ENCODE measurements at regions not wholly inside any gene's neighbourhood (a gene's known extent, or its start where the extent isn't known, plus 50 kb on each side); places are given as distances from the start of the nearest gene placed in this dataset.

DNA sequence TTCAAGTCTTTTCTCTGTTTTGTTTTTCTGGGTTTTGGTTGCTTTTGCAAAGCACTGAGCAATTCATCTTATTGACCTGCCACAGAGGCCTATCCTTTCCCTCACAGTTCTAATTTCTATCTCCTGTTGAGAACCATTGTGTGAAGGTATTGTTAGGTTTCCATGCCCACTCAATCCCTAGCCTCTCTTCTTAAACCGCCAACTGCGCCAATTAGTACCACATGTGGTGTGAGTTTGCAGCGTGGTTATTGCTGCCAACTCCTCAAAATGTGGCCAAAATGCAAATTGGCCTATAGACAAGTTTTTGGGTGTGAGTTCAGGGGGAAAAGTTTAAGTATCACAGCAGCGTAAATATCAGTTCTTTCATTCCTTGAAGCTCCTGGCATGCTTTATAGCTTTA lies 232.6 kb downstream of the FLRT2 start:
- TF ChIP-seq CEBPB (IDR thresholded peaks at IDR 0.05; ENCODE audit: borderline replicate concordance in 1 of 2, low read depth in 2 of 2, low read length in 2 of 2): no peak
- no peak for TF ChIP-seq CHD4 (IDR thresholded peaks at IDR 0.05)
- TF ChIP-seq, protein P1, sequence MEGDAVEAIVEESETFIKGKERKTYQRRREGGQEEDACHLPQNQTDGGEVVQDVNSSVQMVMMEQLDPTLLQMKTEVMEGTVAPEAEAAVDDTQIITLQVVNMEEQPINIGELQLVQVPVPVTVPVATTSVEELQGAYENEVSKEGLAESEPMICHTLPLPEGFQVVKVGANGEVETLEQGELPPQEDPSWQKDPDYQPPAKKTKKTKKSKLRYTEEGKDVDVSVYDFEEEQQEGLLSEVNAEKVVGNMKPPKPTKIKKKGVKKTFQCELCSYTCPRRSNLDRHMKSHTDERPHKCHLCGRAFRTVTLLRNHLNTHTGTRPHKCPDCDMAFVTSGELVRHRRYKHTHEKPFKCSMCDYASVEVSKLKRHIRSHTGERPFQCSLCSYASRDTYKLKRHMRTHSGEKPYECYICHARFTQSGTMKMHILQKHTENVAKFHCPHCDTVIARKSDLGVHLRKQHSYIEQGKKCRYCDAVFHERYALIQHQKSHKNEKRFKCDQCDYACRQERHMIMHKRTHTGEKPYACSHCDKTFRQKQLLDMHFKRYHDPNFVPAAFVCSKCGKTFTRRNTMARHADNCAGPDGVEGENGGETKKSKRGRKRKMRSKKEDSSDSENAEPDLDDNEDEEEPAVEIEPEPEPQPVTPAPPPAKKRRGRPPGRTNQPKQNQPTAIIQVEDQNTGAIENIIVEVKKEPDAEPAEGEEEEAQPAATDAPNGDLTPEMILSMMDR (IDR thresholded peaks at IDR 0.05 in 2 of 3, conservative IDR thresholded peaks at IDR 0.05 in 1 of 3; ENCODE audit: control insufficient read depth in 2 of 3, extremely low read depth in 1 of 3, insufficient read depth in 1 of 3, low read depth in 3 of 3, low read length in 3 of 3): no peak
- TF ChIP-seq, protein P2, sequence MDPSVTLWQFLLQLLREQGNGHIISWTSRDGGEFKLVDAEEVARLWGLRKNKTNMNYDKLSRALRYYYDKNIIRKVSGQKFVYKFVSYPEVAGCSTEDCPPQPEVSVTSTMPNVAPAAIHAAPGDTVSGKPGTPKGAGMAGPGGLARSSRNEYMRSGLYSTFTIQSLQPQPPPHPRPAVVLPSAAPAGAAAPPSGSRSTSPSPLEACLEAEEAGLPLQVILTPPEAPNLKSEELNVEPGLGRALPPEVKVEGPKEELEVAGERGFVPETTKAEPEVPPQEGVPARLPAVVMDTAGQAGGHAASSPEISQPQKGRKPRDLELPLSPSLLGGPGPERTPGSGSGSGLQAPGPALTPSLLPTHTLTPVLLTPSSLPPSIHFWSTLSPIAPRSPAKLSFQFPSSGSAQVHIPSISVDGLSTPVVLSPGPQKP (IDR thresholded peaks at IDR 0.05; ENCODE audit: low read depth, low read length): no peak
- TF ChIP-seq ZNF24 (IDR thresholded peaks at IDR 0.05): no peak
- TF ChIP-seq SMC3 (IDR thresholded peaks at IDR 0.05; ENCODE audit: borderline replicate concordance, low read length): no peak
- TF ChIP-seq YY1 (IDR thresholded peaks at IDR 0.05; ENCODE audit: low read depth, low read length): no peak
- no peak for TF ChIP-seq POLR2AphosphoS5 (IDR thresholded peaks at IDR 0.05; ENCODE audit: low read length)
